ENCODE measurements at regions not wholly inside any gene's neighbourhood (a gene's known extent, or its start where the extent isn't known, plus 50 kb on each side); places are given as distances from the start of the nearest gene placed in this dataset.

DNA sequence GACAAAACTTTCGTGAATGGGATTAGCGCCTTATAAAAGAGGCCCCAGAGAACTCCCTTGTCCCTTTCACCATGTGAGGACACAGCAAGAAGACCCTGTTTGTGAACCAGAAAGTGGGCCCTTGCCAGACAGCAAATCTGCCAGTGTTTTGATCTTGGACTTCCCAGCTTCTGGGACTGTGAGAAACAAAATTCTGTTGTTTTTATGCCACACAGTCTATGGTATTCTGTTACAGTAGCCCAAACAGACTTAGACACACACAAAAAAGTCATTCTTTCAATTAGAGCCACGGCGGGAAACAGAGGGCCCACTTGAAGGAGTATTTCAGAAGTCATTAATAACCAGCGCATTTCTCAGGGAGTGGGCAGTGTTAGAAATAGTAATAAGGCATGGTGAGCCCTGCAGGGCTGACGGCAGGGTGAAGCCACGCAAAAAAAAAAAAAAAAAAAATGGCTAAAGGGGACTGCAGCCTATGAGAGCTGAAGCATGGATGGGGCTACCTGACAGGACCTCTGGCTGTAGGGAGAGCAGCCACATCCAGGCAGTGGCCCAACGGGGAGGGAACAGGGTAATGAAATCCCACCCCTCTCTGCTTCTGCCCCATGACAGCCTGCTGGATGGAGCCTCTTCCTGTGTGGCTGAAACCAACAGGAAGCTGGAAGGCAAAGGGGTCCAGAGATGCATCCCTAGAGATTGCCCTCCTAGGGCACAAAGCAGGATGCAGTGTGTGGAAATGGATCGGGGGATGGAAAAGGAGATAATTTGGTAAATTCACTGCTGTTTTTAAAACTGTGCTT, 189.3 kb downstream of the KCNS3 start:
- Histone ChIP-seq H3K4me3 (no peak overlapping the region), H3K9me3 (no peaks in the 10 kb centered on the region), H3K27me3 (no peaks in the 10 kb centered on the region), H3K27ac (no peak overlapping the region), H3K4me1 (peaks cover 4% of the 10 kb centered on the region), H3K36me3 (replicated peaks in 1 of 2; ENCODE audit: insufficient read depth in 1 of 2, low read depth in 2 of 2) (no peaks in the 10 kb centered on the region)
- TF ChIP-seq, protein P1, sequence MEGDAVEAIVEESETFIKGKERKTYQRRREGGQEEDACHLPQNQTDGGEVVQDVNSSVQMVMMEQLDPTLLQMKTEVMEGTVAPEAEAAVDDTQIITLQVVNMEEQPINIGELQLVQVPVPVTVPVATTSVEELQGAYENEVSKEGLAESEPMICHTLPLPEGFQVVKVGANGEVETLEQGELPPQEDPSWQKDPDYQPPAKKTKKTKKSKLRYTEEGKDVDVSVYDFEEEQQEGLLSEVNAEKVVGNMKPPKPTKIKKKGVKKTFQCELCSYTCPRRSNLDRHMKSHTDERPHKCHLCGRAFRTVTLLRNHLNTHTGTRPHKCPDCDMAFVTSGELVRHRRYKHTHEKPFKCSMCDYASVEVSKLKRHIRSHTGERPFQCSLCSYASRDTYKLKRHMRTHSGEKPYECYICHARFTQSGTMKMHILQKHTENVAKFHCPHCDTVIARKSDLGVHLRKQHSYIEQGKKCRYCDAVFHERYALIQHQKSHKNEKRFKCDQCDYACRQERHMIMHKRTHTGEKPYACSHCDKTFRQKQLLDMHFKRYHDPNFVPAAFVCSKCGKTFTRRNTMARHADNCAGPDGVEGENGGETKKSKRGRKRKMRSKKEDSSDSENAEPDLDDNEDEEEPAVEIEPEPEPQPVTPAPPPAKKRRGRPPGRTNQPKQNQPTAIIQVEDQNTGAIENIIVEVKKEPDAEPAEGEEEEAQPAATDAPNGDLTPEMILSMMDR (IDR thresholded peaks at IDR 0.05), result no peak
- TF ChIP-seq POLR2A (IDR thresholded peaks at IDR 0.05), result no peak
- WGBS, 2 donors, result 56 to 71% methylated on average over 9 of the region's 9 CpGs
- intact Hi-C loops (cut with DNase I), result no loop called here
- DNase-seq (no peak), ATAC-seq (no peak)

DNA sequence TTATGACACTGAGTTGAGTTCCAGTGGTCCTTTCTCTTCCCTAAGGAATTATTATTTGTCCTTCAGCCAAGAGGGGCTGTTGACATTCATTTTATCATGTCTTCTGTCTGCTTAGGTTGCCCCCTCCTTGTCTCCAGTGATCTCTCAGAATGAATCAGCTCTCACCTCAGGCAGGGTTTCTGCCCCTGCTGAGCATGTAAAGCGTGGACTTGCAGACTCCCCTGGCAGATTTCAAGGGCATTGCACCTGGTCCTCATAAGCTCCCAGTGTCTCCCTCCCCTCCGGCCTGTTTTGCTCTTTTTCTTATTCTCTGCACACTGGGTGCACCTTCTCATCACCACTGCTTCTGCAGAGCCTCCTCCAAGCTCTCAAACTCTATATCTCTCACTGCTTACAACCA, 188.4 kb downstream of the KCNS3 start:
- intact Hi-C loops (cut with DNase I), result no loop called here
- Histone ChIP-seq H3K36me3 (replicated peaks in 1 of 2; ENCODE audit: insufficient read depth in 1 of 2, low read depth in 2 of 2) (no peaks in the 10 kb centered on the region), H3K4me1 (peaks cover 4% of the 10 kb centered on the region), H3K9me3 (no peaks in the 10 kb centered on the region), H3K27me3 (no peaks in the 10 kb centered on the region), H3K27ac (no peak overlapping the region), H3K4me3 (no peak overlapping the region)
- 58 to 68% methylated on average over 2 of the region's 2 CpGs for WGBS, 2 donors
- DNase-seq (no peak), ATAC-seq (no peak)
- TF ChIP-seq, protein P1 (IDR thresholded peaks at IDR 0.05), result no peak
- no peak for TF ChIP-seq POLR2A (IDR thresholded peaks at IDR 0.05)

DNA sequence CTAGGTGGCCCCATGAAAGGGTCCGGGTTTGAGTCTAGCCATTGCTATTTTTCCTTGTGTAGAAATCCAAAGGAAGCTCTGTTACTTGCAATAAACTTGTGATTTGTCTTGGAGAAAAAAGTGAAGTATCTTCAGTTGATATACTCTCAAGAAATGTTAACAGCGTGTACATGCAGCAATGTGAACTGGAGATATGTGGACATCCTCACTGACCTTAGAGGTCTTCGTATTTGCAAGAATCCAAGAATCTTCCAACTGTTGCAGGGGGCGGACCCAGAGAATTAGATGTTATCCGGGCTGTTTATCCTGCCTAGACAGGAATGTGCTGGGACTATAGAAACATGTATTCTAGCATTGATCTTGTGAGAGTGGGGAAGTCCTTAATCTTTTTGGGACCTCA, 187.6 kb downstream of the KCNS3 start:
- ATAC-seq (no peak), DNase-seq (no peak)
- WGBS, 2 donors, result 55 to 75% methylated on average over 5 of the region's 5 CpGs
- Histone ChIP-seq H3K4me3 (no peak overlapping the region), H3K36me3 (replicated peaks in 1 of 2; ENCODE audit: insufficient read depth in 1 of 2, low read depth in 2 of 2) (no peaks in the 10 kb centered on the region), H3K4me1 (peaks cover 4% of the 10 kb centered on the region), H3K9me3 (no peaks in the 10 kb centered on the region), H3K27me3 (no peaks in the 10 kb centered on the region), H3K27ac (no peak overlapping the region)
- intact Hi-C loops (cut with DNase I), result no loop called here
- TF ChIP-seq POLR2A (IDR thresholded peaks at IDR 0.05), result no peak
- TF ChIP-seq, protein P1 (IDR thresholded peaks at IDR 0.05), result no peak

DNA sequence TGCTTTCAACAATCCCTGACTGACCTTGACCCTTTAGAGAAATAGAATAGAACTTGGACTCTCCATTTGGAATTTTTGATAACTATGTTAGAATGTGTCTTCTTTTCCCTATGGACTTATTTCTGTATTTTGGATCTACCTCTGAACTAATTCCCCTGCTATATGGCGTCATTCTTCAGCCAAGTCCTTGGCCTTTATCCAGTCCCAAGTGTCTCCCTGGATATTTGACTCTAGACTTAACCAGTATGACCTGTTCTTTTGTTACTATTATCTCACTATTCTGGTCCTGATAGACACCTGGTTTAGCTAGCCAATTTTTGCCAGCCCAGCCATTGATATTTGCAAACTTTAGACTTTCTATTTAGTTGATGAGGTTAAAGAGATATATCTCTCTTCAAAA, 186.8 kb downstream of the KCNS3 start:
- H3K4me3 ChIP-seq, result no peak overlapping the region
- TF ChIP-seq POLR2A (IDR thresholded peaks at IDR 0.05), result no peak
- TF ChIP-seq, protein P1 (IDR thresholded peaks at IDR 0.05), result no peak
- H3K36me3 ChIP-seq (replicated peaks in 1 of 2; ENCODE audit: insufficient read depth in 1 of 2, low read depth in 2 of 2), result no peaks in the 10 kb centered on the region
- no peak overlapping the region for H3K27ac ChIP-seq
- WGBS, 2 donors, result 8% methylated on average over 1 of the region's 1 CpG
- no peaks in the 10 kb centered on the region for H3K9me3 ChIP-seq
- intact Hi-C loops (cut with DNase I), result no loop called here
- DNase-seq (no peak), ATAC-seq (no peak)
- peaks cover 4% of the 10 kb centered on the region for H3K4me1 ChIP-seq
- no peaks in the 10 kb centered on the region for H3K27me3 ChIP-seq
